Mucosa of descending colon (tissue), 3 donors: ENCODE measurements at regions not wholly inside any gene's neighbourhood (a gene's known extent, or its start where the extent isn't known, plus 50 kb on each side); places are given as distances from the start of the nearest gene placed in this dataset.
A peak's percentile ranks its signal among the peaks of the same experiment; 100 is the strongest.

Source experiments
- ATAC-seq: fragments of 200-7000 bp; cut with Tn5 transposase; one replicate; pipeline ENCODE4 v1.9.1; 2020; ENCODE audit warnings: mild to moderate bottlenecking, moderate library complexity
- DNase-seq, 3 donors: peaks; one replicate each; pipeline ENCODE4 v3.0.0-alpha.2; 2020
- H3K36me3 ChIP-seq: fragments of 200-600 bp; one replicate; pipeline ENCODE4 v1.8.0; 2021; ENCODE audit warnings: low read depth, mild to moderate bottlenecking
- H3K4me1 ChIP-seq: fragments of 200-600 bp; one replicate; pipeline ENCODE4 v1.8.0; 2021; ENCODE audit warnings: low read depth, mild to moderate bottlenecking
- H3K4me3 ChIP-seq: fragments of 200-600 bp; one replicate; pipeline ENCODE4 v1.8.0; 2021; ENCODE audit warnings: mild to moderate bottlenecking
- H3K9me3 ChIP-seq: fragments of 200-600 bp; one replicate; pipeline ENCODE4 v1.8.0; 2021; ENCODE audit warnings: mild to moderate bottlenecking
- CTCF ChIP-seq: fragments of 200-600 bp; IDR thresholded peaks from one replicate; pipeline ENCODE4 v1.8.0; 2022; ENCODE audit warnings: antibody characterized with exemption, mild to moderate bottlenecking
- intact Hi-C, 2 donors: fragments of 100-400 bp; cut with DNase I in 1 of 2; cut with micrococcal nuclease in 1 of 2; formaldehyde crosslinking; loops; one replicate each; pipeline versions ENCODE4 v1.11.0 to v1.11.1; 2022; cut with DNase I, micrococcal nuclease
- donor health status: DM: no; HTN: no; CAD: no; lungs with moderate emphysema.
- donor health status: DM: no; HTN: no; CAD: no.
- donor health status: DM: no; HTN: yes; CAD: no.

DNA sequence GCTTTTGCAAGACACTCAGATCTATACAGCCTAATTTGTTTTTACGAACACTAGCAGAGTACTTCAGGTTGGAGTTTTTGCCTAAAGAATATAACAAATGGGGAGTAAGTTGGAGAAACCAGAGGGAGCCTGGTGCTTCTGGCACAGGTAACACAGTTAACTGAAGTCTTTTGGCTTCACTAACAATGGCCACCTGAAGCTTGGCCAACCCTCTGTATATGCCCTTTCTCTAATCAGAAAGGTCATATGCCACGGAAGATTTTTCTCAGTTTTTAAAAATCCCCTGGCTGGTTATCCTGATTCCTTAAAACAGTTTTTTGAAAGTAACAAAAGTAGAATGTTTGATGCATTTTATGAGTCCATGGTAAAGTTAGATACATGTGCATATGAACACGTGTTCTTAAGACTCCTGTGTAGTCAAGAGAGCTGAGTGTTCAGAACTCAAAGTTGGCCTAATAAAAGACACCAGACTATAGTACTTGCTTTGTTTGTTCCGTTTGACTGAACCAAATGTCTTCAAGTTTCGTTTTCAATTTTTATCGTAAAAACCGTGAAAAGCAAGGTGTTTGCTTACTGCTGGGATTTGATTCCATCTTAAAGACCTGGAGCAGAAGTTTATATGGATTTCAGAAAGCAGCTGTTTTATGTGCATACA is 137.5 kb downstream of the KCNRG start:
- TF ChIP-seq CTCF, result no peak
- intact Hi-C loops, result no loop called here
- no peak for DNase-seq

DNA sequence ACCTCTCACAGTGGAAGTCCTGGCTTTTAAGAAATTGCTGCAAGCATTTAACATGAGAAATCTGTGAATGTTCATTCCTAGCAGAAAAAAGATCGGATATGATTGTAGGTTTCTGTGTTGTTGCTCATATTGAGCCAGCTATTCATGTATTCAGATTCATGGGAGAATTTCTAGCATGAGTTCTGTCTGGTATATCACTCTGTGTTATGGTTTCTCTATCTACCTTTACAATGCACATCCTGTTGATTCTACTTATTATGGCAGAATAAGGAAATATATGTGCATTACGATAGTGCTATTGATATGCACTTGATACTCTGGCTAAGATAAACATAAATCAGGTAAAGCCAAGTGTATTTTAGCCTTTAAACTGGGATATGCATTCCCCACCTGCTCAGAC is 138.2 kb downstream of the KCNRG start:
- Histone ChIP-seq H3K9me3 (no peaks in the 10 kb centered on the region), H3K4me3 (no peak overlapping the region), H3K4me1 (no peaks in the 10 kb centered on the region), H3K36me3 (no peaks in the 10 kb centered on the region)
- TF ChIP-seq CTCF, result no peak
- intact Hi-C loops, result no loop called here
- DNase-seq (no peak), ATAC-seq (peak; percentile 50)

More for the DNA sequence above, 137.5 kb downstream of the KCNRG start:
- peak; percentile 81 for ATAC-seq
- Histone ChIP-seq H3K9me3 (no peaks in the 10 kb centered on the region), H3K4me3 (no peak overlapping the region), H3K36me3 (no peaks in the 10 kb centered on the region), H3K4me1 (no peaks in the 10 kb centered on the region)

- intact Hi-C loops, result no loop called here
- TF ChIP-seq CTCF, result no peak
- ATAC-seq (no peak), DNase-seq (no peak)
- H3K9me3 ChIP-seq, result no peaks in the 10 kb centered on the region
- H3K4me3 ChIP-seq, result no peak overlapping the region
- H3K36me3 ChIP-seq, result no peaks in the 10 kb centered on the region
- H3K4me1 ChIP-seq, result no peaks in the 10 kb centered on the region
Measured at GRCh38 chr13:50153876-50154275, 138.6 kb downstream of the KCNRG start.

DNA sequence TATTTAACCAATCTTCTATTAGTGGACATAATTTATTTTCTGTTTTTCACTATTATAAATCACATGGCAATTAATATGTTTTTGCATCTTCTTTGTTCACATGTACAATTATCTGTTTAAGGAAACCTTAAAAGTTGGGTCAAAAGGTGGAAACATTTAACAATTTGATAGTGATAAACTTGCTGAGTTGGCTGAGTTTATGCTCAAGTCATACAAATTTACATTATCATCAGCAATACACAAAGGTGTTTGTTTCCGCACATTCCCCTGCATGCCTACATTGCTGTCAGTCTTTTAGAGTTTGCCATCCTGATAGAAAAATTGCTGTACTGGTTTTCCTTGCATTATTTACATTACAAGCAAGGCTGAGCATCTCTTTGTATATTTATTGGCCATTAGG is 139.5 kb downstream of the KCNRG start:
- no peaks in the 10 kb centered on the region for H3K9me3 ChIP-seq
- no peaks in the 10 kb centered on the region for H3K4me1 ChIP-seq
- ATAC-seq, result no peak
- TF ChIP-seq CTCF, result no peak
- intact Hi-C loops, result no loop called here
- no peak for DNase-seq
- no peaks in the 10 kb centered on the region for H3K36me3 ChIP-seq
- H3K4me3 ChIP-seq, result no peak overlapping the region

- ATAC-seq (no peak), DNase-seq (no peak)
- Histone ChIP-seq H3K9me3 (no peaks in the 10 kb centered on the region), H3K36me3 (no peaks in the 10 kb centered on the region), H3K4me3 (no peak overlapping the region), H3K4me1 (no peaks in the 10 kb centered on the region)
- no peak for TF ChIP-seq CTCF
- intact Hi-C loops, result no loop called here
Measured at GRCh38 chr13:50156140-50156539, 140.9 kb downstream of the KCNRG start.

DNA sequence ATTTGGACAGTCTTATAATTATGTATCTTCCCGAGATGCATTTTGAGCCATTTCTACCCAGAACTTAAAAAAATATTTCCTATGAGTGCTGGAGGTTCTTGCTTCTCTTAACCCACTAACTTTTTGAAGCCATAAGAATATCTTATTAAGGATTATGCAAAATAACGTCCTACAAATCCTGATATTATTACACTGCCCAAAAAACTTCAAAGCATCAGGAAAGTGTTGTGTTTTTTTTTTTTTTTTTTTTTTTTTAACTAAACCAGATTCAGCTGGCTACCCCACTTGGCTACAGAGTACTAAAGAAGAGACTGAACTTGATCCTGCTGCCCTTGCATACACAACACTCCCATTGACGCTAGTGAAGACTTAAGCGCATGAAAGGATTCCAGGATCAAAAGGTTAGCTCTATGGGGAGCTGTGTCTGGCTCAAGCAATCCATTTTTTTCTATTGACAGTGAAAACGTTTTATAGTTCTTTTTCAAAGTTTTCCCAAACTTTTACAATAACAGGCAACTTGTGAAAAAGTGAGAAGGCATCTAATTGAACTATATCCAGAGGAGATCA is 141.4 kb downstream of the KCNRG start:
- no peaks in the 10 kb centered on the region for H3K36me3 ChIP-seq
- no peaks in the 10 kb centered on the region for H3K9me3 ChIP-seq
- DNase-seq (no peak), ATAC-seq (no peak)
- no peak overlapping the region for H3K4me3 ChIP-seq
- no peaks in the 10 kb centered on the region for H3K4me1 ChIP-seq
- TF ChIP-seq CTCF, result no peak
- intact Hi-C loops, result no loop called here
